GM12873 (cell line): ENCODE measurements at regions not wholly inside any gene's neighbourhood (a gene's known extent, or its start where the extent isn't known, plus 50 kb on each side); places are given as distances from the start of the nearest gene placed in this dataset.

ENCODE experiments used
- CTCF ChIP-seq: IDR thresholded peaks from 2 replicates; pipeline ENCODE4 v1.5.1; 2012; ENCODE audit warnings: low read depth, mild to moderate bottlenecking, moderate library complexity, low read length, control low read depth; ENCODE audit not compliant: insufficient read depth; ENCODE audit errors: missing control alignments

- no peak for TF ChIP-seq CTCF
Measured at GRCh38 chr11:134923441-134923840, 511.4 kb upstream of the B3GAT1 start.

GRCh38 chr11:134921938-134922337, 509.9 kb upstream of the B3GAT1 start:
- no peak for TF ChIP-seq CTCF

- TF ChIP-seq CTCF = no peak
Measured at GRCh38 chr11:134920851-134921608, 509.0 kb upstream of the B3GAT1 start.

GRCh38 chr11:134916421-134917213, 504.6 kb upstream of the B3GAT1 start:
- no peak for TF ChIP-seq CTCF

- no peak for TF ChIP-seq CTCF
Measured at GRCh38 chr11:134915881-134916280, 503.8 kb upstream of the B3GAT1 start.

- TF ChIP-seq CTCF = no peak
Measured at GRCh38 chr11:134915212-134915611, 503.2 kb upstream of the B3GAT1 start.

- no peak for TF ChIP-seq CTCF
Measured at GRCh38 chr11:134913999-134914590, 502.1 kb upstream of the B3GAT1 start.
